ENCODE measurements at regions not wholly inside any gene's neighbourhood (a gene's known extent, or its start where the extent isn't known, plus 50 kb on each side); places are given as distances from the start of the nearest gene placed in this dataset.

- H3K4me1 ChIP-seq (ENCODE audit: control insufficient read depth, insufficient read depth, low read length): no peaks in the 10 kb centered on the region
- H3K4me3 ChIP-seq (ENCODE audit: low read length): no peak overlapping the region
- no peak overlapping the region for H3K4me3 Mint-ChIP-seq
- no peak for ATAC-seq
- TF ChIP-seq CTCF (IDR thresholded peaks at IDR 0.05): no peak
- H3K9me3 Mint-ChIP-seq: peaks cover 0 to 11% of the 10 kb centered on the region in 2 donors
- WGBS (ENCODE audit: insufficient coverage): 100% methylated on average over 3 of the region's 3 CpGs
- no peaks in the 10 kb centered on the region for H3K36me3 ChIP-seq (ENCODE audit: control insufficient read depth, insufficient read depth, low read length)
- no peak overlapping the region for H3K27ac Mint-ChIP-seq
- H3K36me3 Mint-ChIP-seq: no peaks in the 10 kb centered on the region
- H3K9me3 ChIP-seq (ENCODE audit: control insufficient read depth, insufficient read depth, low read length): no peaks in the 10 kb centered on the region
- H3K27me3 ChIP-seq (ENCODE audit: control insufficient read depth, insufficient read depth, low read length): no peaks in the 10 kb centered on the region
- no peak for DNase-seq
- no peaks in the 10 kb centered on the region for H3K27me3 Mint-ChIP-seq (ENCODE audit: low read depth in 2 of 2)
- intact Hi-C loops (cut with micrococcal nuclease): no loop called here
- no peaks in the 10 kb centered on the region for H3K4me1 Mint-ChIP-seq
- H3K27ac ChIP-seq (ENCODE audit: low read length): no peak overlapping the region
Observed at GRCh38 chr4:157702831-157703230, 470.0 kb downstream of the GASK1B start.

- Histone ChIP-seq H3K9me3 (ENCODE audit: control insufficient read depth, insufficient read depth, low read length) (no peaks in the 10 kb centered on the region), H3K4me3 (ENCODE audit: low read length) (no peak overlapping the region), H3K27ac (ENCODE audit: low read length) (no peak overlapping the region), H3K4me1 (ENCODE audit: control insufficient read depth, insufficient read depth, low read length) (no peaks in the 10 kb centered on the region), H3K36me3 (ENCODE audit: control insufficient read depth, insufficient read depth, low read length) (no peaks in the 10 kb centered on the region), H3K27me3 (ENCODE audit: control insufficient read depth, insufficient read depth, low read length) (no peaks in the 10 kb centered on the region)
- intact Hi-C loops (cut with micrococcal nuclease): no loop called here
- Mint-ChIP-seq H3K36me3 (no peaks in the 10 kb centered on the region), H3K4me1 (no peaks in the 10 kb centered on the region), H3K9me3 (peaks cover 0 to 11% of the 10 kb centered on the region in 2 donors), H3K27ac (no peak overlapping the region), H3K27me3 (ENCODE audit: low read depth in 2 of 2) (no peaks in the 10 kb centered on the region), H3K4me3 (no peak overlapping the region)
- ATAC-seq (no peak), DNase-seq (no peak)
- WGBS (ENCODE audit: insufficient coverage): 14% methylated on average over 2 of the region's 3 CpGs
- TF ChIP-seq CTCF (IDR thresholded peaks at IDR 0.05): no peak
Observed at GRCh38 chr4:157701695-157701994, 471.2 kb downstream of the GASK1B start.

GRCh38 chr4:157700898-157701694 is 471.7 kb downstream of the GASK1B start:
- WGBS (ENCODE audit: insufficient coverage): 80% methylated on average over 3 of the region's 3 CpGs
- intact Hi-C loops (cut with micrococcal nuclease): no loop called here
- Mint-ChIP-seq H3K27ac (no peak overlapping the region), H3K36me3 (no peaks in the 10 kb centered on the region), H3K27me3 (ENCODE audit: low read depth in 2 of 2) (no peaks in the 10 kb centered on the region), H3K4me3 (no peak overlapping the region), H3K4me1 (no peaks in the 10 kb centered on the region), H3K9me3 (peaks cover 0 to 11% of the 10 kb centered on the region in 2 donors)
- DNase-seq (no peak), ATAC-seq (no peak)
- no peak for TF ChIP-seq CTCF (IDR thresholded peaks at IDR 0.05)
- no peak overlapping the region for H3K27ac ChIP-seq (ENCODE audit: low read length)
- no peaks in the 10 kb centered on the region for H3K27me3 ChIP-seq (ENCODE audit: control insufficient read depth, insufficient read depth, low read length)
- no peaks in the 10 kb centered on the region for H3K4me1 ChIP-seq (ENCODE audit: control insufficient read depth, insufficient read depth, low read length)
- no peak overlapping the region for H3K4me3 ChIP-seq (ENCODE audit: low read length)
- H3K36me3 ChIP-seq (ENCODE audit: control insufficient read depth, insufficient read depth, low read length): no peaks in the 10 kb centered on the region
- no peaks in the 10 kb centered on the region for H3K9me3 ChIP-seq (ENCODE audit: control insufficient read depth, insufficient read depth, low read length)

GRCh38 chr4:157689476-157689875 is 468.9 kb downstream of the GRIA2 start:
- Mint-ChIP-seq H3K4me3 (no peak overlapping the region), H3K27me3 (ENCODE audit: low read depth in 2 of 2) (no peaks in the 10 kb centered on the region), H3K27ac (no peak overlapping the region), H3K4me1 (no peaks in the 10 kb centered on the region), H3K9me3 (peaks cover 17 to 18% of the 10 kb centered on the region in 2 donors), H3K36me3 (no peaks in the 10 kb centered on the region)
- TF ChIP-seq CTCF (IDR thresholded peaks at IDR 0.05): no peak
- H3K4me1 ChIP-seq (ENCODE audit: control insufficient read depth, insufficient read depth, low read length): no peaks in the 10 kb centered on the region
- DNase-seq: no peak
- no peaks in the 10 kb centered on the region for H3K36me3 ChIP-seq (ENCODE audit: control insufficient read depth, insufficient read depth, low read length)
- ATAC-seq: no peak
- H3K4me3 ChIP-seq (ENCODE audit: low read length): no peak overlapping the region
- no peaks in the 10 kb centered on the region for H3K27me3 ChIP-seq (ENCODE audit: control insufficient read depth, insufficient read depth, low read length)
- intact Hi-C loops (cut with micrococcal nuclease): no loop called here
- no peaks in the 10 kb centered on the region for H3K9me3 ChIP-seq (ENCODE audit: control insufficient read depth, insufficient read depth, low read length)
- H3K27ac ChIP-seq (ENCODE audit: low read length): no peak overlapping the region
- 77% methylated on average over 1 of the region's 1 CpG for WGBS (ENCODE audit: insufficient coverage)
